ENCODE measurements at regions not wholly inside any gene's neighbourhood (a gene's known extent, or its start where the extent isn't known, plus 50 kb on each side); places are given as distances from the start of the nearest gene placed in this dataset.

DNA sequence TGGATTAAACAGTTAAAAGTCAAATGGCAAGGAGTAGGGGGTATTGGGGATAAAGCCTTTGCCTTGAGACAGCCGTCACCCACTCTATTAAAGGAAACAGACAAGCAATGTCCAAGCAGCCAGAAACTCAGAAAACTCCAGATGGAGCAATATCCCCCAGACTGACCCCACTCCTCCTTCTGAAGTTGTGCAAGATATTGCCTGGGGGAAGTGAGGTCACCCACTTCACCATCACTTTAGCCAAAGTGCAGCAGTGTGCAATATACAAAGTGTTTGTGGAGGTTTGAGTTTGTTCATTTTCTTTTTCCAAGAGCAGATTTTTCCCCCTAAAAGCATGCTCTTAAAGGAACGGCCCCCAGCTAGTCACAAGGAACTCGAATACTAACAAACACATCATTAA lies 125.1 kb downstream of the ETS2 start:
- DNase-seq (ENCODE audit: low spot score): no peak

GRCh38 chr21:38930066-38930465 lies 124.3 kb downstream of the ETS2 start:
- DNase-seq (ENCODE audit: low spot score): no peak

GRCh38 chr21:38929652-38930051 lies 123.9 kb downstream of the ETS2 start:
- no peak for DNase-seq (ENCODE audit: low spot score)

DNA sequence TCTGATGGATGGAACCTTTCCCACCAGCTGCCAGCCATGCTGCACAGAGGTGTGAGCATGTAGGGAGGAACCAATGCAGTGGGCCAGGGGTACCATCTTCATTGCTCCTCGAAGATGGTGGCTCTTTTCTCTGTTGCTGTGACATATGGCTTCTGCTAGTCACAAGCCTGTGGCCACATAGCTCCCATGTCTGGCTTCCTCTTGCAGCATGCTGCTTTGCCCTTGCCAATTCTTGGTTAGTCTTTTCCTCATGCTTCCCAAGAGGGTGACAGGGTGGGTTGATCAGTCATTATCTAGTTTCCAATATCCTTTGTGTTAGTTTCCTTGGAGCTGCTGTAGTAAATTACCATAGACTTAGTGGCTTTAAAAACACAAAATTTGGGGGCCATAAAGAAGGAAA lies 123.4 kb downstream of the ETS2 start:
- DNase-seq (ENCODE audit: low spot score): no peak

DNA sequence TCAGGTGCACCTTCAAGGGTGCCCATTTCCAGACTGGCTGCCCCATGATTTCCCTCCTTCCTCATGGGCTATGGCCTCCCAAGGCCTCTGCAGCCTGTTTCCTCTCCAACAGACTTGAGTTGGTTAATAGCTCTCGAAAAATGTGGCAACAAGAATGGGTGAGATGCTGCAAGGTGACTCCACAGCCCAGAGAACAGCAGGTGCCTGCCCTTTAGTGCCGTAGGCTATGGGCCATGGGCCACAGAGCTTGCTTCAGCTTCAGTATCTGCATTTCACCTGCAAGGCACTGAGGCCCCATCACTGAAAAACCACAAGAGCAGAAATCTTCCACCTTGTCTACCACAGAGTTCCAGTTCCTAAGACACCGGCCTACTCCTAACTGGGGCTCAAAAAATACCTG lies 122.0 kb downstream of the ETS2 start:
- DNase-seq (ENCODE audit: low spot score): no peak

DNA sequence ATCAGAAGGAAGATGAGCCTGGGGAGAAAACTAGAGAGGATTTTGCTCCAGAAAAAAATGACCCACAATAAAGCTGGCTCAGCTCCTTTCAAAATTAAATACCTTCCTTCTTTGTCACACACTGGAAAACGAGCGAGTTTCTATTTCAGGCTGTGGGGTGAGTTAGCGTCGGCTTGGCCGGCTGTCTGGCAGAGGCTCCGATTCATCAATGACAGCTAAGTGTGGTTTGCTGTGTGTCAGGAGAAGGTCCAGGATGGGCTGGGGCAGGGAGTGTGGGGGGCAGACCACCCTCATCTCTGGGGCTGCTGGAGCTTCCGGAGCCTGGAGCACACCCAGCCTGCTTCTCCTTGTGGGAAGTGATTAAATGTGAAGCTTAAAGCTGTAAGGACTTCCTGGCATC lies 120.2 kb downstream of the ETS2 start:
- no peak for DNase-seq (ENCODE audit: low spot score)

DNA sequence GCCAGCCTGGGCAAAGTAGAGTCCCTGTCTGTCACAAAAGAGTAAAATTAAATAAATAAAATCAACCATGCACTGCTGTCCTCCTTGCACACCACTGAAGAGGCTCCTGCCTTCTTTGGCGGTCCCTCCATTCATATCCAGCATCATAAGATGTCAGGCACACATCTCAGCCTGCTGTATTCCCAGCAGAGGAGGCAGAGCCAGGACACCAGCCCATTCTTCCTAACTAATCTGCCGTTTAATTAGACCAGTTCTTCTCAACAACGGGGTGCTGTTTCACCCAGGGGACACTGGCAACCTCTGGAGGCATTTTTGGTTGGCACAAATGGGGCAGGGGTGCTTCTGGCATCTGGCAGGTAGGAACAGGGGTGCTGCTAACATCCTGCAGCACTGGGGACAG lies 119.7 kb downstream of the ETS2 start:
- no peak for DNase-seq (ENCODE audit: low spot score)

DNA sequence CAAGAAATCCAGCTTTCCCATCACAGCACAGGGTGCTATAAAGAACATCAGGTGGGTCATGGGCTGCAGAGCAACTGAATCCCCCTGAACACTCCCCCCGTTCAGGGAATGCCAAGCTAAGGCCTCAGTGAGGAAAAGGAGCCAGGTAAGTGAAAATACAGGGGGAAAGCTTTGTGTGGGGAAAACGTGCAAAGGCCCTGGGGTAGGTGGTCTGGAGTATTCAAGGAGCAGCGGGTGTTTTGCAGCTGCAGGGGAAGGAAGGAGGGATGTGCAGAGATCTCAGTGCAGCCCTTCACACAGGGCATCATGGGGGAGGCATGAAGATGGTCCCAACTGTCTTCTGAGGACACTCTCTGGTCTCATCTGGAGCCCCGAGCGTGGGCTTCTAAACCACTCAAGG lies 119.2 kb downstream of the ETS2 start:
- no peak for DNase-seq (ENCODE audit: low spot score)

DNA sequence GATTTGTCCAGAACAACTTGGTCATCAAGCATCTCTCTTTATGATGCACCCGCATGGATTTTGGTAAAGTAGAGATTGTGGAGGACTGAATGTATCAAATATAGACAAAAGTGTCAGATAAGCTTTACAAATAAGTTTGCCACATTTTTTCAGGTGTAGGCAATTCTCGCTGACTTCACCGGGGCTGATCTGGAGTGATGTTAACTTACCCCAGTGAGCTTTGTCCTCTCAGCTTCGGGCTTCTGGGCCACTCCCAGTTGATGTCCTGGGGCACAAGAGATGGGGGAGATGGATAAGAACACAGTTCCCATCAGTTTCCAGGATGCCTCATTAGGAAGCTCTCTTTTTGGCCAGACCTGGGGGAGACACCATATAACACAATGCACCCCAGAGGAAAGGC lies 117.7 kb downstream of the ETS2 start:
- DNase-seq (ENCODE audit: low spot score): no peak

DNA sequence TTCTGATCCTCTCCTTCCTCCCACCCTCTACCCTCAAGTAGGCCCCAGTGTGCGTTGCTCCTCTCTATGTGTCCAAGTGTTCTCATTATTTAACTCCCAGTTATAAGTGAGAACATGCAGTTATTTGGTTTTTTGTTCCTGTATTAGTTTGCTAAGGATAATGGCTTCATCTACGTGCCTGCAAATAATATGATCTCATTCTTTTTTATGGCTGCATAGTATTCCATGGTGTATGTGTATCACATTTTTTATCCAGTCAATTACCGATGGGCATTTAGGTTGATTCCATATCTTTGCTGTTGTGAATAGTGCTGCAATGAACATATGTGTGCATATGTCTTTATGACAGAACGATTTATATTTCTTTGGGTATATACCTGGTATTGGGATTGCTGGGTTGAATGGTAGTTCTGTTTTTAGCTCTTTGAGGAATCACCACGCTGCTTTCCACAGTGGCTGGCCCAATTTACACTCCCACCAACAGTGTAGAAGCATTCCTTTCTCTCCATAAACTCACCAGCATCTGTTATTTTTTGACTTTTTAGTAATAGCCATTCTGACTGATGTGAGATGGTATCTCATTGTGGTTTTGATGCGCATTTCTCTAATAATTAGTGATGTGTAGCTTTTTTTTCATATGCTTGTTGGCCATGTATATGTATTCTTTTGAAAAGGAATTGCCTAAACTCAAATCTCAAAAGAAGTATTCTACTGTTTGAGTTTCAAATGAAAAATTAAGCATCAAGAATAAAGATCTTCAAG lies 116.9 kb downstream of the ETS2 start:
- DNase-seq (ENCODE audit: low spot score): no peak

- DNase-seq (ENCODE audit: low spot score): no peak
Observed at GRCh38 chr21:38921511-38922251, 116.0 kb downstream of the ETS2 start.

GRCh38 chr21:38920631-38921398 lies 115.1 kb downstream of the ETS2 start:
- no peak for DNase-seq (ENCODE audit: low spot score)

DNA sequence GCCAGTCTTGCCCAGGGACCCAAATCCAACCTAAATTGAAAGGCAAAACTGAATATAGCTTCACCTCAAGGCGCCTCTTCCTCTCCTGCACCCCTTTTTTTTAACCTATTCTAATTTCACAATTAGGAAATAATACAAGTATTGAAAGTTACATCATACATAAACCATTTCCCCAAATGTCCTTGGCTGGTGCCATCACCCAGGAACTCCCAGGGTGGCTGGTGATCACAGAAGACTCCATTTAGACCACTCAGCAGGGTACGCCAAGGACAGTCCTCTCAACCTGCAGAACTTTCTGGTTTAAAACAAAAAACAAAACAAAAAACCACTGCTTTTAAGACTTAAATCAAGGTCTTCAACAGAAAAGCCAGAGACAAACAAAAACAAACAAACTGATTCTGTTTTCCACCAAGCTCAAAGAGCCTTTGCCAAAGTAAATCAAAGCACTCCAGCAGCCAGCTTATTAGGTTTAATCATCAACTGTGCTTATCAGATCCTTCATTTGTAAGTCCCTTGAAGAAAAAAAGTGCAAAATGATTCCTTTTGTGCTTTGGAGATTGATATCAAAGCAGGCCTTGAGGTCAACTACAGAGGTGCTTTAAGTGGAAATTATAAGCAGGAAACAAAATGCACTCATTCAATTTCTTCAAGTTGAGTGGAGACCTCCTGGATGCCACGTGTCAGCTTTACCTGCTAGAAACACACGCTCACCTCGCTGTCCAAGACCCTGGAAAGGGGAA lies 113.0 kb downstream of the ETS2 start:
- no peak for DNase-seq (ENCODE audit: low spot score)

GRCh38 chr21:38917043-38917774 lies 111.5 kb downstream of the ETS2 start:
- no peak for DNase-seq (ENCODE audit: low spot score)

DNA sequence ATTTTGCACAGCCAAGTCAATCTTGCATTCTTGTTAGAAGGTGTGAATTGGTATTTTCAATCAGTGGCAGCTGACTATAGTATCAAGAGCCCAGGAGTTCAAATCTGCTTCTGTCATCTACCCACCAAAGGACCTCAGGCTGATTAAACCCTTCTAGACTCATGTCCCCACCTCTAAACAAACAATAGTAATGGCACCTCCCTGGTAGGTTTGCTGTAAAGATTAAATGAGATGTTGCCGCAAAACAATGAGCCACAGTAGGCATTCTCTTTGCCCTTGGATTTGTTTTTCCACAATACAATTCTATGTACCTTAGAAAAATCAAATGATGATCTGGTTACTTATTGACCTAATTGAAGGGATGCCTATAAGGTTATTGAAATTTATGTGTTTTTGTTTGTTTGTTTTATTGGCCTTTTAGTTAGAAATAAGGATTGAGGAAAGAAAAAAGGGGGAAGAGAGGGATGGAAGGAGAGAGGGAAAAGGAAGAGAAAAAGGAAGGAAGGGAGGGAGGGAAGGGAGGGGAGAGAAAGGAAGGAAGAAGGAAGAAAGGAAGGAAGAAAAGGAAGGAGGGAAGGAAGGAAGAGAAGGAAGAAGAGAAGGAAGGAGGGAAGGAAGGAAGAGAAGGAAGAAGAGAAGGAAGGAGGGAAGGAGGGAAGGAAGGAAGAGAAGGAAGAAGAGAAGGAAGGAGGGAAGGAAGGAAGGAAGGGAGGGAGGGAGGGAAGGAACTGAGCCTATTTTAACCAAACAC lies 110.7 kb downstream of the ETS2 start:
- no peak for DNase-seq (ENCODE audit: low spot score)

DNA sequence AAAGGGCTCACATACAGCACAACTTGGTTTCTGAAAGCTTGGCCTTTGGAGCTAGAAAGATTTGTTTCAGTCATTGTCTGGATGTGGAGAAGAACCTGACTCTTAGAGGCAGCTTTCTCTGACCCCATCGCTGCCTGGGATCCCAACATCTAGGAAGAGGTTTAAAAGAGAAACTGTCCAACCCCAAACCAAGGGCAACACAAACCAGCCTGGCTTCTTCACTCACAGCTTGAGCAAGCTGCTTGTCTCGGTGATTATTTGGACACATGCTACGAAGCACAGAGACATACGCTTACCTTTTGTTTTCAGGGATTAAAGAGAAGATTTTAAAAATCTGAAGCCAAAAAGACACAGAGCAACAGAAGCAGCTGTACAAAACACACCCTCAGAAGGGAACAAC lies 109.8 kb downstream of the ETS2 start:
- DNase-seq (ENCODE audit: low spot score): no peak

DNA sequence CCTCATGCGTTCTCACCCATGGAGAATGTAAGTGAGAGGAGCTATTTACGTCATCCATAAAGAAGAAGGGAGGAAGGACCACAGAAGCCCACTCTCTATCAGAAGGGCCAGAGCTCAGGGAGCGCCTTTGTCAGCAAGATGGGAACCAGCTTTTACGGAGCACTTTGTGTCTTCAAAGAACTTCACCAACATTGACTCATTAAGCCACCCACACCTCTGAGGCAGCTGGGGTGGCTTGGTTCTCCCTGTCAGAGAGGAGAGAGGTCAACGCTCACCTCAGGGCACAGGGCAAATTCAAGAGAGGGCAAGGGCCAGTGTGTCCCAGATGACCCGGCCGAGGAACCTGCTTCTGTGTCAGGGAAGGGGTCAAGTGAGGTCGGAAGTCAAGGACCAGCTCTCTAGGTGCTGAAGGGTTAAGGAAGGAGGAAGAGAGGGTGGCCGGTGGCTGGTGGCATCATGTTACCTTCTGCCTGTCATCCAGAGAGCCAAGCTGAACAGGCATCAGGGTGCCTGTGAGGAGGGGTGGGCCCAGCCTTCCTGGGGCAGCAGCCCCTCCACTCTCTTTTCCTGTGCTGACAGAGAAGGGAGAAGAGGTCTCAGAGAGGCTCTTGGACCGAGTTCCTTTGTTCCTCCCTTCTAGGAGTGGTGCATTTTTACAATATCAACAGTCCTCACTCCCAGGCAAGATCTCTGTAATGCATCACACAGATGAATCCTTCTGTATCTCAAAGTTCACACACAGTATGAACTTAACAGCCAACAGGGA lies 109.0 kb downstream of the ETS2 start:
- DNase-seq (ENCODE audit: low spot score): no peak

DNA sequence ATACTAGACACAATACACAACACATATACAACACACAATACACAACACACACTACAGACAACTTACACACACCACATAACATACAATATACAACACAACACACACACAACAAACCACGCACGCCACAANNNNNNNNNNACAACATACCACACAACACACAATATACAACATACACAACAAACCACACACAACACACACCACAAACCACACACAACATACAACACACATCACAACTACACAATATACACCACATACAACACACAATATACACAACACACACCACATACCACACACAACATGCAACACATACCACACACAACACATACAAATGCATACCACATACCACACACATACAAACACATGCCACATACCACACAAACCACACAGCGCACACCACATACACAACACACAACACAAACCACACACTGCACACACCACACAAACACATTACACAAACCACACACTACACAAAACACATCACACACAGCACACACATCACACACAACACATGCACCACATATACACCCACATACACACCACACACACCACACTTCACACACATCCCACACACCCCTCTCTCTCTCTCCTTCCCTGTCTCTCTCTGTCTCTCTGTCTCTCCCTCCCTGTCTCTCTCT lies 108.3 kb downstream of the ETS2 start:
- no peak for DNase-seq (ENCODE audit: low spot score)

DNA sequence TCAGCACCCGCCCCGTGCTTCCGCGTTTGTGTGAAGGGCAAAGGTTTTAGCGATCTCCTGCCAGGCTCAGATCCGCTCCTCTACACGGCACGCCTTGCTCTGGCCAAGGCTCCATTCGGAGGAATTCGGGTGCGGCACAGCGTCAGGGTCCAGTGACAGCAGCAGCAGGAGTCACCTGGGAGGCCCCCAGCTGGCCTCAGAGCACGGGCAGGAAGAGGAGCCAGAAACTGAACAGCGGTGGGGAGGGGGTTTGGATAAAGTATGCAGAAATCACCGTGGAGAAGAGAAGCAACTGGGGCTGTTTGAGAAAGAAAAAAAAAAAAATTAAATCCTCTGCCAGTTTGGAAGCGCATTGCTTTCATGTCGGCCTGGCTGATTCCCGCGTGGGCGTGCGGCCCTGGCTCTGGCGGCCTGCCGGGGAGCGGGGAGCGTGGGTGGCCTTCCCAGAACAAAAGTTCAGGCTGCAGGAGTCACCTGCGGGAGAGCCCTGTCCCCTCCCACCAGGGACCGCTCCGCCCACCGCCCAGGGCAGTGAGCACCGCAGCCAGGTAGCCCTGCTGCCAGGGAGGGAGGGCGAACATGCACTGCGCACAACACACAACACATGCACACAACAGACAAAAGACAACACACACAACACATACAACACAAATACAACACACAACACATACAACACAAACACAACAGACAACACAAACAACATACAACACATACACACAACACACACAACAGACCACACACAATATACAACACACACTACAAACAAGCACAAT lies 107.6 kb downstream of the ETS2 start:
- DNase-seq (ENCODE audit: low spot score): peak; percentile 60

Measured in D341Med (cell line).